DMS53 (cell line): ENCODE measurements at regions not wholly inside any gene's neighbourhood (a gene's known extent, or its start where the extent isn't known, plus 50 kb on each side); places are given as distances from the start of the nearest gene placed in this dataset.

Experiments
- DNase-seq: peaks from one replicate; lab custom pipeline; 2025; lab: John Stamatoyannopoulos, UW

DNA sequence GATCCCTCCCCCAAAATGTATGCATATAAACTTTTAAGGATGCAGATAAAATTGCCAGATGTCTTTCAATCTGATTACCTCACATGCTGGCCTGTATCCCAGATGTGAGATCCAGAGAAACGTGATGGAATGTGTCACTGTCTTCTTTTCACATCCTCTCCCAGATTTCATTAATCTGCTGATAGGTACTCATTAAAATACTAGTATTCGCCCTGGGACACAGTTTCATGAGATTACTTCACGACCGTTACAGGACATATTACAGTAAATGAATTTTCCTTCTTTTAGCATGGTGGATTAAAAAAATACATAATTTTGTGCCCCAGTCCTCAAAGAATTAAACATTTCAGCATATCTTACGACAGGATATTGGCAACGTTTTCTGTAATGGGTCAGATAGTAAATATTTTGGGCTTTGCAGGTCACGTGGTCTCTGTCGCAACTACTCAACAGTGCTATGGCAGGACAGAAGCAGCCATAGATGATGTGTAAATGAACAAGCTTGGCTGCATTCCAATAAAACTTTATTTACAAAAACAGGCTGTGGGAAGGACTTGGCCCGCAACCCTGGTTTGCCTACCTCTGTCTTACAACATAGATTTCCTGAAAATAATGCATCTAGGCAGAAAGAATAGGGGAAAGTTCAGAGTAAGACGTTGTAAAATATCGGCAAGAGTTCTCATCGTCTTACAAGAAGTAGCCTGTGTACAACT is 156.0 kb upstream of the DIO3 start:
- no peak for DNase-seq

DNA sequence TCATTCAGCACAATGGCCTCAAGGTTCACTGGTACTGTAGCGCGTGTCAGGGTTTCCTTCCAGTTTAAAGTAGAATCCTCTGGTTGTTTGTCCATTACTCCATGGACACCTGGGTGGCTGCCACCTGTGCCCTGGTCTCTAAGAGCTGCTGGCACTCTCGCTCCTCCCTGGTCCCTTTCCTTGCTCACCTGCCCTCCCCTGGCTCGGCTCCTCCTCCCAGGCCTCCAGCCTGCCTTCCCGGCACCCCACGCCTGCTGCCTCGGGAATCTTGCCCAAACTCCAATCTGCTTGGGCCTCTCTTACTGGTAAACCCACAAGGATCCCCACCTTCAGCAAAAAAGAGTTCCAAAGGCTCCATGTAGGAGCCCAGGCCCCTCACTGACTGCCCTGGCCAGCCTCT is 154.4 kb upstream of the DIO3 start:
- no peak for DNase-seq

DNA sequence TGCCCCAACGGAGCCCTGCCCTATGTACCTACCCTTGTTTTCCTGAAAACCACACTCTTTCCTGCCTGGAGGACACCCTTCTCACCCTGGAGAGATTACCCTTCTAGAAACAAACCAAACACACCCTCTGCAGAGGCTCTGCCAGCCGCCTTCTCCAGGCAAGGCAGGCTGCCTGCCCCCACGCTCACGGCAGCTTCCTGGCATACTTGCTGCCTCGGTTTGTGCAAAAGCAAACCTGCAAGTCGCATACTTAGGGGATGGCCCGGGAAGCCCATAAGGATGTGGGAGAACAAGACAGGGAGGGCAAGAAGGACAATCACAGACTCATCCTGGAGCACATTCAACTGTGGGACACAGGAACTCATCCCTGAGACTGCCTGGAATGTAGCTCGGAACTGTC is 154.0 kb upstream of the DIO3 start:
- DNase-seq = no peak

DNA sequence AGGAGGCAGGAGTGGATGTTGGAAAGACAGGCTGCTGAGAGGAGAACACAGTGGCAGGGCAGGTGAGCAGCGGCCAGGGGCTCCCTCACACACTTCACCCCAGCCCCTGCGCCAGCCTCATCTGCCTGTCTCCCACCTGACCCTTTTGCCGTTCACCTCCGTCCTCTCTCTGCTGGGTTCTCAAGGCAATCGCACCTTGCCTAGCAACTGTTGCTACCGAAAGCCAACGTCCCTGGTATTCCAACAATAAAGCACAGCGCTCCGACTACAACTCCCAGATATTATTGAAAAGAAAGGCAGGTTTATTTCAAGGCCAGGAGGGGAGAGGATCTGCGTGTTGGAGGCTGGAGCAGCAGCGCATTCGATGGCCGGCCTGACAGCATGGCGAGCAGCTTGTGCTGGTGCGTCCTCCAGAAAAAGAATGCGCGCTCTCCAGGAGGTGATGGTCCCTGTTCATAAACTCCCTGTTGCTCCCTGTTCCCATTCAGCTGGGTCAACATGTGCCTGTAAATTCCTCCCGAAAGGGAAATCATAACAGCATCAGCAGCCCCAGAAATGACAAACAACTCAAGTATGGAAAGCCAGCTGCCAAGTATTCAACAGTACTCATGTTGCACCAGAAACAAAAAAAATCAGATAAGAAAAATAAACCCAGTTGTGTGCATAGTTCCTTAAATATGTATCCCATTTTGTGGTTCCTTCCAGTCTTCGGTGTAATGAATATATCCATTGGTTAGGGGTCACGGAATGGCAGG is 153.0 kb upstream of the DIO3 start:
- no peak for DNase-seq

DNA sequence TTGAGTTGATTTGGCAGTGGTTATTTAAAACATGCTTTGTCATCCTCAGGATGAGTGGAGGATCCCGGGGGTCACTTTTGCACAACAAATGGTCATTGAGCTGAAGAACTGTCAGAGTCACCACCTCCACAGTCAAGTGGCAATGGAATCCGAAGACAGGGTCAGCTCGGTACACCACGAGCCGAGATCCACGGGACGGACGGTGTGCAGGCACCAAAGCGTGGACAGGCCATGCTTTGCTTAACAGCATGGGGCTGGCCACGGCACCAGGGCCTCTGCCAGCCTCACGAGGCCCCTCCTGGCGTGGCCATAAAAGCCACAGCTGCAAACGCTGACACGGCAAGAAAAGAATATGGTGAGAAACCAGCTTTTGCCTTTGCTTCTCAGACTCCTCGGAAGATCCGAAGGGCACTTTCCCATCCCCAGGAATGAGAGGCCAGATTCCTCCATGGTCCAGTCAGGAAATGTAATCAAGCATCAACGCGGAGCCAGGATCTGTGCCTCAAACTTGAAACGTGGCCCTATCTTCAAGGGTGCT is 152.2 kb upstream of the DIO3 start:
- no peak for DNase-seq

DNA sequence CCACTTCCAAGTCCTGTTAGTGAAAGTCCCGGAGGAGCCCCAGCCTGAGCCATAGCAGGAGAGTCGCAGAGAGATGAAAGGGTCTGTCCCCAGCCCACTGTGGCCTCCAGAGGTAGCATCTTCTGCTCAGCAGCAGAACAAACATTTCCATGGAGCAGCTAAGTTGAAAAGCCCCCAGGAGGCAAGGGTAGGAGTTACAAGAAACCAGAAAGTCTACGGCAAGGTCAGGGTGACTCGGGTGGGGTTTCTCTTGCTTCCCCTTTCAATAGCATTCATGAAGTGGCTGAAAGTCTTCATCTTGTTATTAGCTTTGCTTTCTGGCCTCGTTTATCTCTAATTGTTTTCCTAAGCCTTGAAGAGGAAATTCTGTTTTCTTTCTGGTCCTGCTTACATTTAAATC is 151.2 kb upstream of the DIO3 start:
- DNase-seq = no peak

DNA sequence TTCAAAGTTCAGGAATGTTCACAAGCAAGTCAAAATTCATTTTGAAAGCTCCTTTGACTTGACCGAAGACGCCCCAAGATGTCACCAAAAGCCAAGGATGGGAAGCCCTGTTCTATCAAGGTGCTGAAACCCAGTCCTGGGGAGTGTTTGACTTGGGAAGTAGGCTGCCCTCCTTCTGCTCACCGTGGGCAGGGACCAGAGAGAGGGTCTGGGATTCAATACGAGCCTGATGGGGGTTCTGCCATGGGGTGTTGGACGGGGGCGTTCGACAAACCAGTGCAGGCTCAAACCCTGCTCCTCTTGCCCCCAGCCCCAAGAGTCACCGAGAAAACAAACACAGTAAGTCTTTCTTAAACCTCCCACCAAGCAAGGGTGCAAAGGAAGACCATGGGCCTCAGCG is 150.1 kb upstream of the DIO3 start:
- no peak for DNase-seq

DNA sequence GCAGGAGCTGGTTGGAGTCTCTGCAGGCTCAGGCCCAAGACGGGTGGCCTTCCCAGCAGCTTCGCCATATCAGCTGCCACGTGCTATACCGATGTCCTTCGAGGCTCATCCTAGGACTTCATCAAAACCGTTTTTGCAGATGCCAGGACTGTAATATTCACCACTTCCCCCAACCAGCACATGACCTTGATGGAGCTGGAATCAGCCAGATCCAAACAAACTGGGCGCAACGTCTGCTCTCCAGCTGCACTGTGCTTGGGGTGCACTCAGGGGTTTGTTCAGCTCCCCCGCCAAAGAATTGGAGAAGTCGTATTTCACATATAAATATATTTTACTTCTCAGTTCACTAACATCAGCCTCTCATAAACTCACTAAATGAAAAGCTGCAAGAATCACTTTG is 149.5 kb upstream of the DIO3 start:
- DNase-seq = no peak

DNA sequence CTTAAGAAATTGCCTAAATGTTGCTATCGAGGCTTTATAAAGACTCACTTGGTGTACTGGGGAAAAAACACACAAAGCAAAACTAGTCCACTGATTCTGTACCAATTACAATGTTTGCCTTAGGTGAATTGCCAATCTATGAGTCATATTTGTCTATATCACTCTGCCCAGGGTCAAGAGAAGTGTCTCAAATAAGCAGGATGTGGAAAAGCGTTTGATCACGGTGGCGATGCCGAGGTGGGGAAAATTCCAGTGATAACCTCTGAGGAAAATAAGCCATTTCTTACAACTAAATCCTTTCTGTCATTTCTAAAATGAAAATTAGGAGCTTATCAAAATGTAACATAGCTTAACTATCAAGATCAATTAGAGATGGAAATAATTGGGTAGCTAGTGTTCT is 148.6 kb upstream of the DIO3 start:
- no peak for DNase-seq

DNA sequence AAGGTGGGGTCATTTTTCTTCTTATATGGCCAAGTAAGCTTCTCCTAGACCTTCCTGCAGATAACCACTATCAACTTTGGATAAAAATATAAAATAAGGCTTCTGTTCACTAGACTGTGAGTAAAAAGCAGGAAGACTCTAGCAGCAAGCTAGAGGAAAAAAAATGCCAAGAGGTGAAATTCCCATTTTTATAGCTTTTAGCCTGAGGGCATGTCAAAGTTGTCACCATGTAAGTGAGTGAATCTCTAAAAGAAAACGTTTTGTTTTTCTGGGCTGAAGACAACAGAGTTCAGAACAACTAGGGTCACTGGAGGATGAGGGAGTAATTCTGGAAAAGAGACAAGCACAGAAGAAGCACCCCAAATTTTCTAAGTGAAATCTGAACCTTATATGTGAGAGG is 143.9 kb upstream of the DIO3 start:
- DNase-seq = no peak

DNA sequence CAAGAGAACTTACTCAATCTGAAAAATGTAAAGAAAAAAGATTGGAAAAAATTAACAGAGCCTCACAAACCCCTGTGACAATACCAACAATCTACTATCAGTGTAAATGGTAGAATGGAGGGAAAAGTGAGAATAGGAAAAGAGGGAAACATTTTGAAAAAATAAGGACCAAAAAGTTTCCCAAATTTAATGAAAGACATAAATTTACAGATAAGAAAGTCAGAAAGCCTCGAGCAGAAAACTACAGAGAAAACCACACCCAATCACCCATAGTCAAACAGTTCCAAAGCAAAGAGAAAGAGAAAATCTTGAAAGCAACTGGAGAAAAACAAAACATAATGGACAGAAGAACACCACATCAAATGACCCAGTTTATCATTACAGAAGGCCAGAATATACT is 142.7 kb upstream of the DIO3 start:
- no peak for DNase-seq

DNA sequence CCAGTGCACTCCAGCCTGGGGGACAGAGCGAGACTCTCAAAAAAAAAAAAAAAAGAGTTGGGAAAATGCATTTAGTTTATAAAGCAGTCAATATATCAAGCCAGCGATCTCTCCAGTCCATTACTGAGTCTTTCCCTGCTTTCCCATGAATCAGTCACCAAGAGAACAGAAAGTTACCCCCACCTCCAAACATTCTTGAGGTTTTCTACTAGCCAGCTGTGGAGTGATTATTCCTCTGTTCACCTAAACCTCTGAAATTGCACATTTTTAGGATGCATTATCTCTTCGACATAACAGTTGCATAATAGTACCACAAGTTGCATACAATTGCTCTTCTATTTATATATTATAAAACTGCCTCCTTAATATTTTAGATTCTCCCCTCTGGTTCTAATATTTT is 134.8 kb upstream of the DIO3 start:
- no peak for DNase-seq

DNA sequence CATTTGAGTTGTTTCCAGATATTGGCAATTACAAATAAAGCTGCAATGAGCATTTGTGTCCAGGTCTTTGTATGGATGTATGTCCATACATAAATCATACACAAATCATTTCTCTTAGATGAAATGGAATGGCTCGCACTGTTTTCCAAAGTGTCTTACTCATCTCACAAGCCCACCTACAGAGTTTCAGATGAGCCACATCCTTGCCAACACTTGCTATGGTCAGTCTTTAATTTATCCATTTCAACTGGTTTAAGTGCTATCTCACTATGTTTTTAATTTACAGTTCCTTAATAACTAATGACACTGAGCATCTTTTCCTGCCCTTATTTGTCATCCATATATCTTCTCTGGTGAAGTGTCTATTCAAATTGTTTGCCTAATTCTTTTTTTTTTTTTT is 132.9 kb upstream of the DIO3 start:
- DNase-seq = no peak

DNA sequence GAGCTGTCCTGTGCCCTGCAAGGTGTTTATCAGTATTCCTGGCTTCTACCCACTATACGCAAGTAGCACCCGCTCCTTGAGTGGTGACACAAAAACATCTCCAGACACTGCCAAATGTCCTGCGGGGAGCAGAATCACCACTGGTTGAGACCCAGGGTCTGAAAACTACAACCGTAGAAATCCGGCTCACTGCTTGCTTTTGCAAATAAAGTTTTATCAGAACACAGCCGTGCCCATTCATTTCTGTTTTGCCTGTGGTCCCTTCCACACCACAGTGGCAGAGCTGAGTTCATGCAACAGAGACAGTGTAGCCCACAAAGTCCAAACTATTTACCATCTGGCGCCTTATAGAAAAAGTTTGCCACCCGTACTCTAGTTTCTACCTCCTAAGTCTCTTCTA is 125.7 kb upstream of the DIO3 start:
- DNase-seq = no peak

DNA sequence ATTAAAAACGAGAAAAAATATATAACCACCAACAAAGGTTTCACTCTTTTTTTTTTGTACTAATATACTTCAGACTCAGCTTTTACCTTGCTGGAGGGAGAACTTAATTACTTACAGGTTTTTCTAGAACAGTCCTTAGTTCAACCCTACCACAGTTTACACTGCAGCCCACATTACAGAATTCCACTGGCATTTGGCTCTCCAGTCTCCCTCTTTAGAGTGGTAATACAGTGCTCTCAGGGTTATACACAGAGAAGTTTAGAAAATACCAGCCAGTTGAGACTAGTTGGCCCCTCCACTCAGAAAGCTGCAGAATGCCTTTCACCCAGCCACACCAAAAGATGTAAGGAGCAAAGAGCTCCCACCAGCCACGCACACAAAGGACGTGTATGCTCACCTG is 122.3 kb upstream of the DIO3 start:
- DNase-seq = no peak

DNA sequence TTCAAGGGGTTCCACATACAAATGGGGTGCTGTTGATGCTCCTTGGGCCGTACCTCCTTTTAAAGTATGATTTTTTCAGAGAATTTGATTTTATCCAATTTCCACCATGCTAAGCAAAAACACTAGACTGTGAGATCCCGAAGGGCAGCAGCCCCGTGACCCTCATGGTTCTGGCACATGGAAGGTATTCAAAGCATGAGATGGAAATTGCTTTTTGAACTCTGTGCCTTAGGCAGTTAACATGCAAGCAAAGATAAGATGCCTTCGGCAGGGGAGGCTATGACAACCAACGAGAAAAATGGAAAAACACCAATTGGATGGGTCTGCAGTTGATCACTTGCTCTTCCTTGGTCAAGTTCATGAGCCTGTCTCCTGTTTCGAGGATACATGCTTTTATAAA is 120.8 kb upstream of the DIO3 start:
- no peak for DNase-seq

DNA sequence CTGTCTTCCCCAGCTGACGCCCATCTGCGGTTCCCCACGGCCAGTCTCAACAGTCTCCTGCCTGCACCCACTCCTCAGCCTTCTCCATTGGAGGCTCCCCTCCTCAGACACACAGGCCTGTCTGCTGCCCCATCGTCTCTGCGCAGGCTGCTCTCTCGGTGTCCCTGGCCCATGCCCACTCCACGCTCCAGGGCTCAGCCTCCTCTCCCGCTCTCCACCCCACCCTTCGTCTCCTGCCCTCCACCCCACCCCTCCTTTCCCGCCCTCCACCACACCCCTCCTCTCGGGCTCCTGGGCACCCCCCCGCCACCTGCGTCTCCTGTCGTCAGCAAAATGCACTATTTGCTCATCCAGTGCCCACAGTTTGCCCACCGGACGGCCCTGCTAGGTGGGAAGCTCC is 119.6 kb upstream of the DIO3 start:
- DNase-seq = no peak

DNA sequence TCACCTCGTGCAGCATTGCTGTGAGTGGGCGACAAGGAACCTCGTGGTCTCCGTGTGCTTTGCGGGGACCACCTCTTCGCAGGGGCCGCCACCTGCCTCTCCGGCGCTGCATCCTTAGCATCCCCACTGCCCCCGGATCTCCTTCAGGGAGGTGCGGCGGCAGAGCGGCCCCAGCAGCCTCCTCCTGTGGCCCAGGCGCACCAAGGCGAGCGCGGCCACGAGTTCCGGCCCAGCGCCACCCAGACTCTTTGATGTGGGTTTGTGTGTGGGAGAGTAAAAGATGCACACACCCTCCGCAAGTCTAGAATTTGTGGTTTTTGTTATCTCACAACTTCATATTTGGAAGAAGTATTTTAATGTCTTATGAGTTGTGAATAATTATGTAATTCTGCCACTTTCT is 118.8 kb upstream of the DIO3 start:
- DNase-seq = no peak

DNA sequence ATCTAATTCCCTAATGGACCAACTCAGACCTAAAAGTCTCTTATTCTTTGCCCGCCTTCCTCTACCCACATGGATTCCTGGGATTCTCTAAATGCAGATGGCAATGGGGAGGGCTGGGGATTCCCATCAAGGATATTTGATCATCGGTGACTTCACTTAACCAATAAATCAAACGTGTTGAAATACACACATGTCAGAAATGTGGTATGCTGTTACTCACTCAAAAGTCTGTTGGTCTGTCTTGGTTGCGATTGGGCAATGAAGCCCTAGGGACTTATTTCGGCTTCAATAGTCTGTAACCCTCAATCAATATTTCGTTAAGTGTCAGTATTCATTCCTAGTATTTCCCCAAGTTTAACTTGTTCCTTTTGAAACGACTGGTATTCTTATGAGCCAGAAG is 117.2 kb upstream of the DIO3 start:
- DNase-seq = no peak

DNA sequence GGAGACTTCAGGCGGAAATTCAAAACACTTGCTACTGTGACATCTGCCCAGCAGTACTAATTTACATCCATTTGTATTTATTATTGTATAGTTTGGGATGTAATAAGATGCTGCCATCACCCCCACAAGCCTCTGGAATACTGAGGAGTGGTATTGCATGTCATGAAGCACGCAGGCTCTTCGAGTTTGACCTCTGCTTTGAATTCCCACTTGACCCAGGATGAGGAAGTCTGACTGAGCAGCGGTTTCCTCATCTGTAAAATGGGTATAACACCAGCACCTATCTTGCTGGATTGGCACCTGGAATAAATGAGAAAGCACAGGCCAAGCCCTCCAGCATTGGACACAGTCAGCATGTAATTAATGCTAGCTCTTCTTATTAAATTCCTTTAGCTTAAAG is 116.0 kb upstream of the DIO3 start:
- no peak for DNase-seq

DNA sequence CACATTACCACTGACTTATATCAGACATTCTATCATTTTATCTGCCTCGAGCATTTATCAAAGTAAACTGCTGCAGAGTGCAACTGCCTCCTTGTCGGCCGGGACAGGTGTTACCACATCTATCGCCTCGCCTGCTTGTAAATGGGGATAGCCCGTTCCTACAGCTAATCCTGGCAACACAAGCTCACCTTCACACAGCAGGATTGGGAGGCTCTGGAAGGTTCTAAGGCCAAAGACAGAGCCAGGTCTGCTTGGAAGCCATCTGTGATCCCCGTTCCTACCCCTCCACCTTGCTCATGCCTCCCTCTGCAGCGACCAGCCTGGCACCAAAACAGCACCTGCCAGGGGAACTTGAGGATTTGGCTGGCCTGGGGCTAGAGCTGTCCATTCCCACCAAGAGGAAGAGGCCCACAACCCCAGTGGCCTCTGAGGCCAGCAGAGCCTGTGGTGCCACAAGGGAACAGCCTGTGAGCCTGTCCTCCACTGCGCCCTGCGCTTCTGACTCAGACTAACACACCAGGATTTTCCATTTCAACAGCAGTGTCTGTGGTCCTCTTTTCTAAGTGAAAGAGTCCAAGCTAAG is 114.8 kb upstream of the DIO3 start:
- no peak for DNase-seq

DNA sequence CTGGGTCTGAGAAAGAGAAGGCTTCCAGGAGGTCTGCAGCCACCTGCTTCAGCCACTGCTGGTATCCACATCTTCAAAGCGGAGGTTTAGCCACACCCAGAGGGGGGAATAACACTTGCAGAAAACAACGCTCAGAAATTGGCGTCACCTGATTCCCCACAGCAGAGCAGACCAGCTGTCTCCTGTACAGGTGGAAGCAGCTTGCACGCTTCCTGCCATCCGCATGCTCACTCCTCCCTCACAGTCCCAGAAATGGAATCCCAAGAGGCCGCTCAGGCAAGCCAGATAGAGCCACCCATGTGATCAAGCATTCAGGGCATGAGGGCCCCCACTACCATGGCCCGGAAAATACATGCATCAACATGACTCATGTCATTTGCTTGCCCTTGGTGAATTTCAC is 112.2 kb upstream of the DIO3 start:
- no peak for DNase-seq

DNA sequence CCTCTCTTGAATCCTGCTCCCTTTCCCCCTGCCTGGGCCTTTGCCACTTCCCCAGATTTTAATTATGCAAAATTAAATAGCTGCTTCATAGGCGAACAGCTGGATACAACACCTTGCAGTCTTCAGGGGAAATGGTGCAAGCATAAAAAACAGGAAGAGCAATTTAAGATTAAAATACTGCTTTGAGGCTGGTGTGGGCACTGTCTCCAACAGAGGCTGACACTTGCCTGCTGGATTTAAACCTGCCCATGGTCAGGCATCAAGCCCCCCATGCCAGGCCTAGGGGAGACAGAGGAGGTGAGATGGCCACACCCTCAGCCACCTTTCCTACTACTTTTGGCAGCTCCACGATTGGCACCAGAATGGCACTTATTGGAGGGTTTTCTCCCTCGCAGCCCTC is 110.1 kb upstream of the DIO3 start:
- DNase-seq = no peak
